Psoas muscle (tissue), 7 donors: ENCODE measurements at regions not wholly inside any gene's neighbourhood (a gene's known extent, or its start where the extent isn't known, plus 50 kb on each side); places are given as distances from the start of the nearest gene placed in this dataset.

Experiments
- ATAC-seq, 4 donors: fragments of 200-7000 bp; cut with Tn5 transposase; one replicate each; pipeline ENCODE4 v1.9.1; 2020; ENCODE audit warnings: moderate library complexity in 3 of 4, mild to moderate bottlenecking in 2 of 4
- DNase-seq, 2 donors: peaks; one replicate each; pipeline ENCODE4 v3.0.0-alpha.2; 2020
- H3K27ac ChIP-seq: fragments of 200-600 bp; one replicate; pipeline ENCODE4 v1.8.0; 2022
- H3K27me3 ChIP-seq, 3 donors: fragments of 200-600 bp in 1 of 3; one replicate each; pipeline versions ENCODE4 v1.6.1 to v1.8.0; 2013 to 2022; ENCODE audit warnings: low read length in 2 of 3, mild to moderate bottlenecking in 2 of 3, moderate library complexity in 1 of 3; ENCODE audit not compliant: insufficient read depth in 3 of 3
- H3K36me3 ChIP-seq, 2 donors: fragments of 200-600 bp in 1 of 2; one replicate each; pipeline versions ENCODE4 v1.6.1 to v1.8.0; 2013 to 2022; ENCODE audit warnings: low read depth in 1 of 2, mild to moderate bottlenecking in 1 of 2, moderate library complexity in 1 of 2; ENCODE audit not compliant: insufficient read depth in 1 of 2
- H3K4me1 ChIP-seq: fragments of 200-600 bp; one replicate; pipeline ENCODE4 v1.8.0; 2022
- H3K4me3 ChIP-seq: fragments of 200-600 bp; one replicate; pipeline ENCODE4 v1.8.0; 2022; ENCODE audit warnings: mild to moderate bottlenecking
- H3K9me3 ChIP-seq: fragments of 200-600 bp; one replicate; pipeline ENCODE4 v1.8.0; 2022
- CTCF ChIP-seq: fragments of 200-600 bp; IDR thresholded peaks from one replicate; pipeline ENCODE4 v1.8.0; 2022; ENCODE audit warnings: antibody characterized with exemption
- WGBS, 3 donors: extraction: QIAGEN DNeasy Blood & Tissue Kit; methylation state at CpG; one replicate each; pipeline versions ENCODE4 v1.1.6 to v1.1.7; 2013; 5-methylcytosine and 5-hydroxymethylcytosine counted together
- intact Hi-C, 2 donors: fragments of 100-400 bp; cut with DNase I; formaldehyde crosslinking; loops; one replicate each; pipeline versions ENCODE4 v1.11.0 to v1.14.2; 2022
- donor health status: healthy with polysubstance abuse.
- donor health status: DM: no; HTN: no; CAD: no; lungs with moderate emphysema.
- donor health status: Bipolar disorder and iron deficiency.
- donor health status: healthy.
- donor health status: DM: yes; HTN: yes; CAD: no.
- donor health status: DM: no; HTN: no; CAD: no.
- donor health status: DM: yes; HTN: yes; CAD: no.

GRCh38 chr16:16778332-16778731 lies 399.4 kb downstream of the NPIPA7 start:
- Histone ChIP-seq H3K4me3 (no peak overlapping the region), H3K4me1 (no peaks in the 10 kb centered on the region), H3K27me3 (peaks cover 0 to 2% (median 0%) of the 10 kb centered on the region in 3 donors), H3K36me3 (no peaks in the 10 kb centered on the region), H3K27ac (no peak overlapping the region), H3K9me3 (no peaks in the 10 kb centered on the region)
- DNase-seq (no peak), ATAC-seq (no peak)
- intact Hi-C loops: no loop called here
- TF ChIP-seq CTCF: no peak
- 23 to 44% (median 35%) methylated on average over 1 of the region's 1 CpG for WGBS, 3 donors

DNA sequence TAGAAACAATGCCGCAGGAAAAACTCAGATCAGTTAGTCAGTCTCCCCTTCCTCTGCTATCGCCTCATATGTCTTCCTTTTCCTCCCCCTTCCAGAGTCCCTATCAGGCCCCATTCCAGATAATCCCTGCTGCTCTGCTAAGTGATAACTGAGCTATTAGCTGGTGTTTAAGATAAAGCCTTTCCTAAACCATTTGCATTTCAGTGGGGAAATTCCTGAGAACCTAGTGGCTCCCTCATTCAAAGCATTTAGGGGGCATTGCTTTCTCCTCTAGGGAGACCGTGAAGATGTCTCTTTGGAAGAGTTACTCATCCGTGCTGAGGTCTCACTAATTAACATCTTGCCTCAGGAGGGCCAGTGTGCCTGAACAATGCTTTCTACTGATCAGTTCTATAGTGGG lies 401.6 kb downstream of the NPIPA7 start:
- no peak for TF ChIP-seq CTCF
- no peaks in the 10 kb centered on the region for H3K36me3 ChIP-seq
- intact Hi-C loops: no loop called here
- WGBS, 3 donors: 29 to 36% (median 35%) methylated on average over 4 of the region's 4 CpGs
- H3K27ac ChIP-seq: no peak overlapping the region
- DNase-seq: no peak
- ATAC-seq: no peak
- H3K9me3 ChIP-seq: no peaks in the 10 kb centered on the region
- H3K4me3 ChIP-seq: no peak overlapping the region
- peaks cover 0 to 2% (median 0%) of the 10 kb centered on the region in 3 donors for H3K27me3 ChIP-seq
- no peaks in the 10 kb centered on the region for H3K4me1 ChIP-seq

DNA sequence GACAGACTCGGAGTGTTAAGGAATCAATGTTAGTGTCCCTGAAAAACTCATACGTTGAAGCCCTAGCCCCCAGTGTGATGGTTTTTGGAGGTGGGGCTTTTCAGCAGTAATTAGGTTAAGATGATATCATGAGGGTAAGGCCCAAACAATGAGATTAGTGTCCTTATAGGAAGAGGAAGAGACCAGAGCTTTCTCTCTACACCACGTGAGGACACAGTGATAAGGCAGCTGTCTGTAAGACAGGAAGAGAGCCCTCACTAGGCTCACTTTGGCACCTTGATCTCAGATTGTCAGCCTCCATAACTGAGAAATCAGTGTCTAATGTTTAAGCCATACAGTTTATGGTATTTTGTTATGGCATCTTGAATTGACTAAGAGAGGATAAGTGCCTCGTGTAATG lies 403.2 kb downstream of the NPIPA7 start:
- no peak overlapping the region for H3K4me3 ChIP-seq
- no peak for DNase-seq
- H3K9me3 ChIP-seq: no peaks in the 10 kb centered on the region
- TF ChIP-seq CTCF: no peak
- no peaks in the 10 kb centered on the region for H3K36me3 ChIP-seq
- intact Hi-C loops: no loop called here
- H3K27ac ChIP-seq: no peak overlapping the region
- ATAC-seq: no peak
- peaks cover 0 to 2% (median 0%) of the 10 kb centered on the region in 3 donors for H3K27me3 ChIP-seq
- 65 to 69% (median 65%) methylated on average over 4 of the region's 4 CpGs for WGBS, 3 donors
- no peaks in the 10 kb centered on the region for H3K4me1 ChIP-seq

GRCh38 chr16:16788004-16788403 lies 409.1 kb downstream of the NPIPA7 start:
- no peak for ATAC-seq
- intact Hi-C loops: no loop called here
- 22 to 51% (median 47%) methylated on average over 2 of the region's 2 CpGs for WGBS, 3 donors

More at GRCh38 chr16:16788004-16788403, 409.1 kb downstream of the NPIPA7 start:
- H3K36me3 ChIP-seq: no peaks in the 10 kb centered on the region
- no peak overlapping the region for H3K4me3 ChIP-seq
- H3K4me1 ChIP-seq: no peaks in the 10 kb centered on the region
- peaks cover 21% of the 10 kb centered on the region for H3K9me3 ChIP-seq
- H3K27me3 ChIP-seq: no peaks in the 10 kb centered on the region
- DNase-seq: no peak
- H3K27ac ChIP-seq: no peak overlapping the region
- TF ChIP-seq CTCF: no peak
